ENCODE measurements at regions not wholly inside any gene's neighbourhood (a gene's known extent, or its start where the extent isn't known, plus 50 kb on each side); places are given as distances from the start of the nearest gene placed in this dataset.

DNA sequence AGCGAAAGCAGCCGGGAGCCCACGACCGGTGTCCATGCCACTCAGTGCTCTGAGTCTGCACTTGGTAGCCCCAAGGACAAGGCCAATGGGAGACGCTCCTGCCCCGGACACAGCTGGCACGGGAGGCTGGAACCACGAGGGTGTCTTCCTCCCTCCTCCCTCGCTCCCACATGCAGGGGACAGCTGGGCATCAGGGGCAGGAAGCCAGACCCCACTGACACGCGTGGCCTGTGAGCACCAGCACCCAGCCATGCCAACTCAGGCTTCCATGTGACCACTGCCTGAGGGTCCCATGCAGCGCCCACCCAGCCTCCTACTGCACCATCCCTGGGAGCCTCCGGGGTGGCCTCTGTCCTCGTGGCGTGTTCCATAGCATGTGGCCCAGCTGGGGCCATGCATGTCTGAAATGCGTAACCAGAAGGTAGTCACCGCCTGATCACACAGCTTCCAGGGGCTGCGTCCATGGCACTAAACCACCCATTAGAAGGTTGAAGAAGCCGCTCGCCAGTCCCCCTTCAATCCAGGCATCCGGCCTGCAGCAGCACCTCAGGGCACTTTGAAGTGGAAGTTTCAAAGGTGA lies 323.2 kb upstream of the SALL3 start:
- TF ChIP-seq POLR2A (IDR thresholded peaks at IDR 0.05; ENCODE audit: extremely low read depth, insufficient read length), result no peak
- TF ChIP-seq, protein P1, sequence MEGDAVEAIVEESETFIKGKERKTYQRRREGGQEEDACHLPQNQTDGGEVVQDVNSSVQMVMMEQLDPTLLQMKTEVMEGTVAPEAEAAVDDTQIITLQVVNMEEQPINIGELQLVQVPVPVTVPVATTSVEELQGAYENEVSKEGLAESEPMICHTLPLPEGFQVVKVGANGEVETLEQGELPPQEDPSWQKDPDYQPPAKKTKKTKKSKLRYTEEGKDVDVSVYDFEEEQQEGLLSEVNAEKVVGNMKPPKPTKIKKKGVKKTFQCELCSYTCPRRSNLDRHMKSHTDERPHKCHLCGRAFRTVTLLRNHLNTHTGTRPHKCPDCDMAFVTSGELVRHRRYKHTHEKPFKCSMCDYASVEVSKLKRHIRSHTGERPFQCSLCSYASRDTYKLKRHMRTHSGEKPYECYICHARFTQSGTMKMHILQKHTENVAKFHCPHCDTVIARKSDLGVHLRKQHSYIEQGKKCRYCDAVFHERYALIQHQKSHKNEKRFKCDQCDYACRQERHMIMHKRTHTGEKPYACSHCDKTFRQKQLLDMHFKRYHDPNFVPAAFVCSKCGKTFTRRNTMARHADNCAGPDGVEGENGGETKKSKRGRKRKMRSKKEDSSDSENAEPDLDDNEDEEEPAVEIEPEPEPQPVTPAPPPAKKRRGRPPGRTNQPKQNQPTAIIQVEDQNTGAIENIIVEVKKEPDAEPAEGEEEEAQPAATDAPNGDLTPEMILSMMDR (IDR thresholded peaks at IDR 0.05; ENCODE audit: low read depth, low read length), result no peak
